RWPE2 (cell line): ENCODE measurements at regions not wholly inside any gene's neighbourhood (a gene's known extent, or its start where the extent isn't known, plus 50 kb on each side); places are given as distances from the start of the nearest gene placed in this dataset.

Experiments
- ATAC-seq: fragments of 200-7000 bp; cut with Tn5 transposase; 3 replicates; pipeline ENCODE4 v1.9.1; 2021; ENCODE audit warnings: low read depth
- DNase-seq: peaks from one replicate; pipeline ENCODE4 v3.0.0-alpha.2; 2020; ENCODE audit warnings: low spot score
- H3K27ac ChIP-seq: fragments of 450-650 bp; 2 replicates; pipeline ENCODE4 v1.5.1; 2017; ENCODE audit warnings: mild to moderate bottlenecking; ENCODE audit not compliant: poor library complexity, severe bottlenecking
- H3K27me3 ChIP-seq: fragments of 250-450 bp; sonication (Bioruptor Pico); 2 replicates; pipeline ENCODE4 v1.5.1; 2021; ENCODE audit warnings: mild to moderate bottlenecking, moderate library complexity; ENCODE audit not compliant: insufficient read depth, poor library complexity, severe bottlenecking
- H3K36me3 ChIP-seq: fragments of 250-450 bp; sonication (Bioruptor Pico); 2 replicates; pipeline ENCODE4 v1.5.1; 2020; ENCODE audit warnings: low read depth, mild to moderate bottlenecking, moderate library complexity
- H3K4me1 ChIP-seq: fragments of 250-450 bp; sonication (Bioruptor Pico); 2 replicates; pipeline ENCODE4 v1.5.1; 2021; ENCODE audit warnings: mild to moderate bottlenecking, moderate library complexity; ENCODE audit not compliant: insufficient read depth, poor library complexity, severe bottlenecking
- H3K4me3 ChIP-seq: fragments of 250-450 bp; sonication (Bioruptor Pico); 2 replicates; pipeline ENCODE4 v1.5.1; 2021; ENCODE audit warnings: mild to moderate bottlenecking, moderate library complexity; ENCODE audit not compliant: severe bottlenecking
- H3K9me3 ChIP-seq: fragments of 250-450 bp; sonication (Bioruptor Pico); 2 replicates; pipeline ENCODE4 v1.5.1; 2021; ENCODE audit warnings: mild to moderate bottlenecking, moderate library complexity; ENCODE audit not compliant: severe bottlenecking
- TF ChIP-seq, protein P1 (sequence below): fragments of 450-650 bp; IDR thresholded peaks from one replicate; pipeline ENCODE4 v1.5.1; 2017; ENCODE audit warnings: mild to moderate bottlenecking, moderate library complexity; ENCODE audit not compliant: poor library complexity, severe bottlenecking

DNA sequence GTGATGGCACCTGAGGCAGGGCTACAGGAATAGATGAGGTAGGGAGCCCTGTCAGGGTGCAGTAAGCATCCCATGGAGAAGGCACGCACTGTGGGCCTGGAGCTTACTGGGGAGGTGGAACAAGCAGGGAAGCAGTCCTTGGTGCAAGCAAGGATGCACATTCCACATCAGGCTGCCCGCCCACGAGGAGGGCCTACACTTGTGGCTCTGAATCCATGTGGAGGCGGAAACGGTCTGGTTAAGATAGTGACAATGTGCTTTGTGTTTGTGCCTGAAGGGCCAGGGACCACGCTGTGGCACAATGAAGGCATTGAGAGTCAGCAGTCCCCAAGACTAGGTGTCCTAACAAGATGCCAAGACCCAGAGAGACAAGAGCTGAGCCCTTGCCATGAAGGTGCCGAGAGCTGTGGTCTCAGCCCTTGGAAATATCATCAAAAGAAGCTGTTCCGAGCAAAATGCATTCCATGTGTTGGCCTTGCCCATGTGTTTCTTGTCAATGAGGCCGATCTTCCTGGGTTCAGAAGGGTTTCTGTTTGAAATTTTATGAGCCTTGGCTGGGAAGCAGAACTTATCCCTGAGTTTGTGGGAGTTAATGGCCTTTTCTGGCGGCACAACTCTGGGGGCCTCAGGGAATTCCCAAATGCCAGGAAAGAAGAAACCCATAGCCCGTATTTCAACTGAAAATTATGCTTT, 111.9 kb downstream of the NGF start:
- Histone ChIP-seq H3K27me3 (no peaks in the 10 kb centered on the region), H3K27ac (no peak overlapping the region), H3K36me3 (no peaks in the 10 kb centered on the region), H3K4me1 (peaks cover 30% of the 10 kb centered on the region), H3K4me3 (no peak overlapping the region), H3K9me3 (no peaks in the 10 kb centered on the region)
- TF ChIP-seq, protein P1, sequence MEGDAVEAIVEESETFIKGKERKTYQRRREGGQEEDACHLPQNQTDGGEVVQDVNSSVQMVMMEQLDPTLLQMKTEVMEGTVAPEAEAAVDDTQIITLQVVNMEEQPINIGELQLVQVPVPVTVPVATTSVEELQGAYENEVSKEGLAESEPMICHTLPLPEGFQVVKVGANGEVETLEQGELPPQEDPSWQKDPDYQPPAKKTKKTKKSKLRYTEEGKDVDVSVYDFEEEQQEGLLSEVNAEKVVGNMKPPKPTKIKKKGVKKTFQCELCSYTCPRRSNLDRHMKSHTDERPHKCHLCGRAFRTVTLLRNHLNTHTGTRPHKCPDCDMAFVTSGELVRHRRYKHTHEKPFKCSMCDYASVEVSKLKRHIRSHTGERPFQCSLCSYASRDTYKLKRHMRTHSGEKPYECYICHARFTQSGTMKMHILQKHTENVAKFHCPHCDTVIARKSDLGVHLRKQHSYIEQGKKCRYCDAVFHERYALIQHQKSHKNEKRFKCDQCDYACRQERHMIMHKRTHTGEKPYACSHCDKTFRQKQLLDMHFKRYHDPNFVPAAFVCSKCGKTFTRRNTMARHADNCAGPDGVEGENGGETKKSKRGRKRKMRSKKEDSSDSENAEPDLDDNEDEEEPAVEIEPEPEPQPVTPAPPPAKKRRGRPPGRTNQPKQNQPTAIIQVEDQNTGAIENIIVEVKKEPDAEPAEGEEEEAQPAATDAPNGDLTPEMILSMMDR, result no peak
- no peak for DNase-seq
- ATAC-seq, result no peak

DNA sequence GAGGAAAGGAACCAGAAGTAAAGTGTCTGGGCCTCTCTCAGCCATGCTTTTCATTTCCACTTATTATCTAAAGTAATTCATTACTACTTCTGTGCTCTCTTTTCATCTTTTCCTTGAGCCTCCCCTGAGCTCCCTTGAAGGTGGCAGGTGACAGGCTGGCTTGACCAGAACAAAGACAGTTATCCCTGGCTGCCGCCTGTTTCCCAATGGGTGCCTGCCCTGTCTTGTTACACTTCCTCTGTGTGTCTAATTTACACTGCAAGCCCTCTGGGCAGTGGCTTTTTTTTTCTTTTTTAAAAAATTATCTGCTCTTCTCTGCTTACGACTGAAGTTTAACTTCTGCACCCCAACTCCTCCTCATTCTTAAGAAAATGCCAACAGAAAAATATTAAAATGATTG, 113.4 kb downstream of the NGF start:
- peaks cover 30% of the 10 kb centered on the region for H3K4me1 ChIP-seq
- H3K36me3 ChIP-seq, result no peaks in the 10 kb centered on the region
- no peaks in the 10 kb centered on the region for H3K27me3 ChIP-seq
- no peak overlapping the region for H3K4me3 ChIP-seq
- no peaks in the 10 kb centered on the region for H3K9me3 ChIP-seq
- TF ChIP-seq, protein P1, result no peak
- no peak for DNase-seq
- ATAC-seq, result 0 out of 3 replicates have a peak, but pooled peaks have one; percentile 30
- peak overlapping the region; percentile 78 for H3K27ac ChIP-seq

DNA sequence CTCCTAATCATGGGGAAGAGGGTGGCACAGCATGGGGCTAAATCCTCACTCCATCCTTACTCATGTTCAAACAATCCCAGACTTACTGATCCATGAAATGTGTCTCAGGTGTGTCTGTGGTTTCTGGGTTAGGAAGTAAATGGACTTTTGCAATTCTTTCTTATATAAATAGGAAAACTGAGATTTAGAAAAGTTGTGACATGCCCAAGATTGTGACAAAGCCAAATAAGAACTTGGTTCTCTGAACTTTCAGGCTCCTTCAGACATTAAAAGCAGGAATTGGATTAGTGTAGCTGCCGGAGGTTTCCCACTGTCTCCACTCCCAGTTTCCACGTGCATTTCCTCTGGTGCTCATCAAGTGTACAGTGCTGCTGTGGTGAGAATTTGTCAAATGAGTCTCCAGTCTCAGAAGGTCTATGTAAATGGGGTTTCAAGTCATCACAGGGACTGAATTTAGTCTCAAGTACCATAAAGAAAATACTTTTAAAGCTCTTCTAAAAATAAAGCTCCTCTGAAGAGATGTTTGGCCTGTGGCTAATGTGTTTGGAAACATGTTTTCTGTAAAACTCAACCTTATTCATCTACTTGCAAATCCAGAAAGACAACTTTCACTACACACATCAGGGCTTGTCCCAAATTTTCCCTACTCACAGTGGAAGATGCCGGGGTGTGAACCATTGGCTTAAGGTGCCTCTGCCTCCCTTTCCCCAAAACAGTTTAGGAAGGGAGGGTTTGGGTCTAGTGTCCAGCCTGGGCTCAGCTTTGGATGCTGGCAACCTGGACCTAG, 115.2 kb downstream of the NGF start:
- H3K36me3 ChIP-seq, result no peaks in the 10 kb centered on the region
- no peaks in the 10 kb centered on the region for H3K27me3 ChIP-seq
- peaks cover 30% of the 10 kb centered on the region for H3K4me1 ChIP-seq
- TF ChIP-seq, protein P1, result no peak
- DNase-seq (no peak), ATAC-seq (peak; percentile 92)
- H3K9me3 ChIP-seq, result no peaks in the 10 kb centered on the region
- peak overlapping the region; percentile 78 for H3K27ac ChIP-seq
- no peak overlapping the region for H3K4me3 ChIP-seq

DNA sequence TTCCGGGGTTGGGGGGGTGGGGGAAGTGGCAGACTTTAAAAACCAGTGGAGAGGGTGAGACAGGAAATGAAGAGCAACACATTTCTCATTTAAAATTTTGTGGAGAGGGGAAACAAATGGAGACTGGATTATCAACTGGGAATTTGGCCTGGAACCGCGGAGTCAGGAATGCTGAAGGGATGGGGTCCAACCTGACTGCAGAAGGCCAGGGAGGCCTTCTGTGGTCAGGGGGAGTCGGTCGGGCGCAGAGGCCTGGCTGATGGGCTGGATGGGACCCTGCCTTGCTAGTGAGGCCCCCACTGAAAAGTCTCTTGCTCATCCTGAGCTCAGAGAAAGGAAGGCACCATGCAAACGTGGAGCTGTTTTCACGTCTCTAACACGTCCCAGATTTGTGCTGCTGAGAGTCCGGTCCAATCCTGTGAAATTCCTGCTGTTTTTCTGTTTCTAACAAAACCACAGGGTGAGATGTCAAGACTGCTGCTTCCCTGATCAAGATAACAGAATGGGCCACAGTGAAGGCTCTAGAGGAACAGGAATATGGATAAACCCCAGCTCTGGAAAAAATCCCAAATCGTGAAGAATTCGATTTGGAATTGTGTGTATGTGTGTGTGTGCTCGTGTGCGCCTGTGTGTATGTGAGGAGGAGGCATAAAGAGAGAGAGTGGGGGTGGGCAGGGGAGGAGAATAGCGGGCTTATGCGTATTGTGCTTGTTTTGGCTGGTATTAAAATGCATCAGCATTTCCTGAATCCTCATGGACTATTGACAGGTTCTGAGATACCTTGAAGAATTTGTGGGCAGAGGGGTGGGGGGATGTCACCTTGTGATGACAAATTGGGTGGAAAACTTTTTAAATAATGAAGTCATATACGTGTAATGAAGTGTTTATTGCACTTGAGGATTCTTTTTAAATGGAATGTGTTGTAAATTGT, 117.4 kb downstream of the NGF start:
- DNase-seq (no peak), ATAC-seq (no peak)
- TF ChIP-seq, protein P1, result no peak
- Histone ChIP-seq H3K9me3 (no peaks in the 10 kb centered on the region), H3K27me3 (no peaks in the 10 kb centered on the region), H3K4me3 (no peak overlapping the region), H3K36me3 (no peaks in the 10 kb centered on the region), H3K27ac (no peak overlapping the region), H3K4me1 (peaks cover 38% of the 10 kb centered on the region)
